ENCODE measurements at regions not wholly inside any gene's neighbourhood (a gene's known extent, or its start where the extent isn't known, plus 50 kb on each side); places are given as distances from the start of the nearest gene placed in this dataset.

GRCh38 chr12:132438726-132439125 is 51.2 kb upstream of the FBRSL1 start:
- TF ChIP-seq RAD21 (IDR thresholded peaks at IDR 0.05; ENCODE audit: low read length), result no peak
- TF ChIP-seq YY1 (IDR thresholded peaks at IDR 0.05; ENCODE audit: low read depth), result no peak
- no peak for TF ChIP-seq CTCF (IDR thresholded peaks at IDR 0.05)
- no peak for TF ChIP-seq PBX3 (IDR thresholded peaks at IDR 0.05)
- TF ChIP-seq POLR2AphosphoS5 (IDR thresholded peaks at IDR 0.05; ENCODE audit: low read depth, low read length), result no peak
- TF ChIP-seq EP300 (IDR thresholded peaks at IDR 0.05; ENCODE audit: borderline replicate concordance in 1 of 2, low read depth in 1 of 2, low read length in 1 of 2), result no peak
- no peak for TF ChIP-seq JUND (IDR thresholded peaks at IDR 0.05)
- TF ChIP-seq EZH2phosphoT487 (IDR thresholded peaks at IDR 0.05; ENCODE audit: borderline replicate concordance, low read depth), result no peak
- TF ChIP-seq TAF1 (IDR thresholded peaks at IDR 0.05; ENCODE audit: borderline replicate concordance, low read depth, low read length), result no peak
